AG04449 (cell line): ENCODE measurements at regions not wholly inside any gene's neighbourhood (a gene's known extent, or its start where the extent isn't known, plus 50 kb on each side); places are given as distances from the start of the nearest gene placed in this dataset.

ENCODE experiments used
- CTCF ChIA-PET: fragments of 350-600 bp; formaldehyde crosslinking; extraction: SDS; loops from one replicate; lab custom pipeline; 2021; ENCODE audit warnings: antibody characterized with exemption; lab: Yijun Ruan, JAX
- POLR2A ChIA-PET: fragments of 400-600, 350-600 bp; formaldehyde crosslinking; extraction: SDS; loops from one replicate; lab custom pipeline; 2020; ENCODE audit warnings: antibody characterized with exemption, inconsistent platforms; lab: Yijun Ruan, JAX
- DNase-seq: peaks from one replicate; pipeline ENCODE4 v3.0.0-alpha.2; 2010; ENCODE audit warnings: low read depth, low spot score
- H3K4me3 ChIP-seq: 2 replicates; pipeline ENCODE4 v1.5.1; 2011; ENCODE audit warnings: low read depth, mild to moderate bottlenecking, control low read depth, low read length
- CTCF ChIP-seq: IDR thresholded peaks from one replicate; pipeline ENCODE4 v1.5.1; 2011; ENCODE audit warnings: mild to moderate bottlenecking, moderate library complexity, low read length, control low read depth, inconsistent platforms; ENCODE audit not compliant: insufficient read depth; ENCODE audit errors: missing control alignments

GRCh38 chr9:126148994-126149393 is 177.6 kb upstream of the MVB12B start:
- no peak for DNase-seq
- ChIA-PET POLR2A (no interaction called here), CTCF (interaction anchor here (1.4 kb wide), 1 partner anchor 12 kb away, joined by 4 read pairs; no protein-coding TSS in a partner anchor)
- H3K4me3 ChIP-seq: no peak overlapping the region
- no peak for TF ChIP-seq CTCF

DNA sequence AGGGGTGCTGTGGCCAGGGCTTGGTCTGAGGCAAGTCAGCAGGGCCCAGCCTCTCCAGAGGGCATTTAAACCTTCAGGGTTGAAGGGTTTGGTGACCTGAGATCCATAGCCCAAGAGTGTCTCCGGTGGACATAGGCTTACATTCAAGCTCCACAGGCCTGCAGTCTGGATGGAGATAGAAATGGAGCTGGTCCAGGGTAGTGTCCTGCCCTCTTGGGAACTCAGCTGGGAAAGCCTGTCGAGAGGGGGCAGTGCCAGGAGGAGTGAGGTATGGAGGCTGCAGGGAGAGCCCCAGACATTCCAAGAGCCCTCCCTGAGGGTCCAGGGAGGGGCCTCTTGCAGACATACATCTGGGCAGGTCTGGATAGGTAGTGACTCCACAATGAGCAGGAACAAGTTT is 177.0 kb upstream of the MVB12B start:
- POLR2A ChIA-PET: no interaction called here
- H3K4me3 ChIP-seq: no peak overlapping the region
- TF ChIP-seq CTCF: no peak
- CTCF ChIA-PET: no interaction called here
- no peak for DNase-seq

DNA sequence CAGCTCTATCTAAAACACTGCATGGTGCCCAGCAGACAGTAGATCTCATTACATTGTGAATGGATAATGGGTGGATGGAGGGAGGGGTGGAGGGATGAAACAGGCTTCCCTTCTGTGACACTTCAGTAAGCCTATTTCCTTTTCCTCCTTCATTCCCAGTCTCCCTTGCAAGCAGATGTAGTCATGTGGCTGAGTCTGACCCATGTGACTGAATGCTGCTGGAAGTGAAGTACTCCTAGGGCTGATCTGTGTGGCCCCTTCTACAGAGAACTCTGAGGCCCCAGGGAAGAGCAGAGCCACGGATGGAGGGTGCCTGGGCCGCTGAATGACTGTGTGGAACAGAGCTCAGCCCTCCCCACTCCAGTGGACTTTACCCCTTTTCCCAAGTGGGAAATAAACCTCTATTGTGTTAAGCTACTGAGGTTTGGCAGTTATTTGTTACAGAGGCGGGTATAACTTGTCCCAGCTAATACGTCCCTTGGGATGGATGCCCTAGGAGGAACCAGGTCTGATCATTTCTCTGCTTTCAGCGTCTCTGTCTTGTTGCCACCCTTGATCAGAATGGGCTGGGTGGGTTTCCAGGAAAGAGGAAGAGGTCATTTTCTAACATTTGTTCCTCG is 176.1 kb upstream of the MVB12B start:
- TF ChIP-seq CTCF: no peak
- H3K4me3 ChIP-seq: no peak overlapping the region
- no peak for DNase-seq
- ChIA-PET CTCF (no interaction called here), POLR2A (no interaction called here)

DNA sequence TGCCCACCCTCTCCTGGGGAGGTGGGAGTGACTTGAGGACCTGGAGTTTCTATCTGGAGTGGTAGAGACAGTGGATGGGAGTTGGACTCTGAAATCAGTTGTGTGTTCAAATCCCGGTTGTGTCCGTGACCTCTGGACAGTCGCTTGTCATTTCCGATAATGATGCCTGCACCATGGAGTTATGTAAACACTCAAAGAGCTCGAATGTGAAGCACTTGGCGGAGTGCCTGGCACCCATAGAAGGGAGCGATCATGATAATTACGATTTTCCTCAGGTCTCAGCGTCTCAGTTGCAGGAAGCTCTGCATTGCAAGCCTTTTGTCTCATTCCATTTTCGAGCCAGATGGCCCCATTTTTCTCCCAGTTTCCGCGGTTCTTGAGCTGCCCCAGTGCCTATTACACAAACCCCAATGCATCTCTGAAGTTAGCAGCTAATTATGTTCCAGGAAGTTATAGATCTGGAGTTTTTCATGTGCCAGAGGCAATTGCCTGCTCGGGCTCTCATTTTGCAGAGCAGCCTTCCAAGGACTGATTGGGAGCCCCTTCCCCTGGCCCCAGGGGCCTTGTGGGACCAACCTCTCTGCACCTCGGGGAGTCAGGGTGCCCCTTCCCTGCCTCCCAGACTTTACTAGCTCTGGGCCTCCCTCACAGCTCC is 175.5 kb upstream of the MVB12B start:
- POLR2A ChIA-PET: no interaction called here
- CTCF ChIA-PET: no interaction called here
- H3K4me3 ChIP-seq: no peak overlapping the region
- DNase-seq: no peak
- TF ChIP-seq CTCF: no peak

- ChIA-PET CTCF (no interaction called here), POLR2A (no interaction called here)
- DNase-seq: no peak
Observed at GRCh38 chr9:126151686-126152134, 174.9 kb upstream of the MVB12B start.

More at GRCh38 chr9:126151686-126152134, 174.9 kb upstream of the MVB12B start:
- no peak for TF ChIP-seq CTCF
- no peak overlapping the region for H3K4me3 ChIP-seq
